ENCODE measurements at regions not wholly inside any gene's neighbourhood (a gene's known extent, or its start where the extent isn't known, plus 50 kb on each side); places are given as distances from the start of the nearest gene placed in this dataset.

- H3K4me1 ChIP-seq: peaks cover 0 to 7% (median 2%) of the 10 kb centered on the region in 4 donors
- intact Hi-C loops (cut with DNase I; ENCODE audit: low total_unique reads): no loop called here
- H3K36me3 ChIP-seq: no peaks in the 10 kb centered on the region
- no peak for TF ChIP-seq CTCF (IDR thresholded peaks at IDR 0.05)
- H3K27ac ChIP-seq: no peak overlapping the region
- H3K4me3 ChIP-seq: no peak overlapping the region
- no peak for DNase-seq
- no peaks in the 10 kb centered on the region for H3K27me3 ChIP-seq
- H3K9me3 ChIP-seq: no peaks in the 10 kb centered on the region
Measured at GRCh38 chr4:188409851-188410250, 270.6 kb downstream of the TRIML1 start.

GRCh38 chr4:188411805-188412204 lies 272.6 kb downstream of the TRIML1 start:
- Histone ChIP-seq H3K27ac (no peak overlapping the region), H3K9me3 (no peaks in the 10 kb centered on the region), H3K36me3 (no peaks in the 10 kb centered on the region), H3K27me3 (no peaks in the 10 kb centered on the region), H3K4me3 (no peak overlapping the region), H3K4me1 (peaks cover 0 to 7% (median 2%) of the 10 kb centered on the region in 4 donors)
- no peak for DNase-seq
- intact Hi-C loops (cut with DNase I; ENCODE audit: low total_unique reads): no loop called here
- TF ChIP-seq CTCF (IDR thresholded peaks at IDR 0.05): no peak

GRCh38 chr4:188412499-188412898 lies 273.3 kb downstream of the TRIML1 start:
- H3K4me1 ChIP-seq: peaks cover 0 to 7% (median 2%) of the 10 kb centered on the region in 4 donors
- no peak overlapping the region for H3K27ac ChIP-seq
- H3K9me3 ChIP-seq: no peaks in the 10 kb centered on the region
- no peaks in the 10 kb centered on the region for H3K36me3 ChIP-seq
- no peak for TF ChIP-seq CTCF (IDR thresholded peaks at IDR 0.05)
- no peak for DNase-seq
- H3K4me3 ChIP-seq: no peak overlapping the region
- no peaks in the 10 kb centered on the region for H3K27me3 ChIP-seq
- intact Hi-C loops (cut with DNase I; ENCODE audit: low total_unique reads): no loop called here

GRCh38 chr4:188414441-188414840 lies 275.2 kb downstream of the TRIML1 start:
- Histone ChIP-seq H3K4me3 (no peak overlapping the region), H3K36me3 (no peaks in the 10 kb centered on the region), H3K27ac (no peak overlapping the region), H3K9me3 (no peaks in the 10 kb centered on the region), H3K4me1 (no peaks in the 10 kb centered on the region), H3K27me3 (no peaks in the 10 kb centered on the region)
- intact Hi-C loops (cut with DNase I; ENCODE audit: low total_unique reads): no loop called here
- TF ChIP-seq CTCF (IDR thresholded peaks at IDR 0.05): no peak
- DNase-seq: no peak

GRCh38 chr4:188417181-188417580 lies 277.9 kb downstream of the TRIML1 start:
- intact Hi-C loops (cut with DNase I; ENCODE audit: low total_unique reads): no loop called here
- no peaks in the 10 kb centered on the region for H3K9me3 ChIP-seq

More at GRCh38 chr4:188417181-188417580, 277.9 kb downstream of the TRIML1 start:
- TF ChIP-seq CTCF (IDR thresholded peaks at IDR 0.05): no peak
- DNase-seq: no peak
- Histone ChIP-seq H3K27me3 (no peaks in the 10 kb centered on the region), H3K36me3 (no peaks in the 10 kb centered on the region), H3K27ac (no peak overlapping the region), H3K4me3 (no peak overlapping the region), H3K4me1 (no peaks in the 10 kb centered on the region)
